ENCODE measurements at regions not wholly inside any gene's neighbourhood (a gene's known extent, or its start where the extent isn't known, plus 50 kb on each side); places are given as distances from the start of the nearest gene placed in this dataset.
"Not testable (repeated sequence)": the region's sequence is repeated elsewhere in the genome, so short reads cannot be mapped to it uniquely, and the experiment has no call there.

- DNase-seq (ENCODE audit: low read depth) = not testable (repeated sequence)
Observed at GRCh38 chr1:223952801-223953200, 107.1 kb upstream of the TP53BP2 start.

GRCh38 chr1:223951551-223951950 is 105.8 kb upstream of the TP53BP2 start:
- DNase-seq (ENCODE audit: low read depth) = not testable (repeated sequence)

GRCh38 chr1:223949944-223950343 is 104.2 kb upstream of the TP53BP2 start:
- not testable (repeated sequence) for DNase-seq (ENCODE audit: low read depth)

GRCh38 chr1:223948041-223948440 is 102.3 kb upstream of the TP53BP2 start:
- DNase-seq (ENCODE audit: low read depth) = not testable (repeated sequence)

GRCh38 chr1:223936592-223936991 is 90.8 kb upstream of the TP53BP2 start:
- DNase-seq (ENCODE audit: low read depth) = not testable (repeated sequence)

GRCh38 chr1:223931476-223931875 is 85.7 kb upstream of the TP53BP2 start:
- DNase-seq (ENCODE audit: low read depth) = not testable (repeated sequence)

- DNase-seq (ENCODE audit: low read depth) = not testable (repeated sequence)
Observed at GRCh38 chr1:223920805-223921204, 75.1 kb upstream of the TP53BP2 start.

GRCh38 chr1:223915476-223915875 is 69.7 kb upstream of the TP53BP2 start:
- DNase-seq (ENCODE audit: low read depth) = not testable (repeated sequence)

- not testable (repeated sequence) for DNase-seq (ENCODE audit: low read depth)
Observed at GRCh38 chr1:223913715-223914114, 68.0 kb upstream of the TP53BP2 start.

GRCh38 chr1:223907943-223908587 is 62.3 kb upstream of the TP53BP2 start:
- DNase-seq (ENCODE audit: low read depth) = peak; percentile 2

- not testable (repeated sequence) for DNase-seq (ENCODE audit: low read depth)
Observed at GRCh38 chr1:223903221-223903620, 57.5 kb upstream of the TP53BP2 start.

GRCh38 chr1:223899775-223900174 is 54.0 kb upstream of the TP53BP2 start:
- not testable (repeated sequence) for DNase-seq (ENCODE audit: low read depth)

- DNase-seq (ENCODE audit: low read depth) = not testable (repeated sequence)
Observed at GRCh38 chr1:223897097-223897496, 51.4 kb upstream of the TP53BP2 start.

- DNase-seq (ENCODE audit: low read depth) = not testable (repeated sequence)
Observed at GRCh38 chr1:223895950-223896349, 50.2 kb upstream of the TP53BP2 start.

All from activated T-cell treated with anti-CD3 and anti-CD28 coated beads for 48 hours (primary cell).